ENCODE measurements at regions not wholly inside any gene's neighbourhood (a gene's known extent, or its start where the extent isn't known, plus 50 kb on each side); places are given as distances from the start of the nearest gene placed in this dataset.

DNA sequence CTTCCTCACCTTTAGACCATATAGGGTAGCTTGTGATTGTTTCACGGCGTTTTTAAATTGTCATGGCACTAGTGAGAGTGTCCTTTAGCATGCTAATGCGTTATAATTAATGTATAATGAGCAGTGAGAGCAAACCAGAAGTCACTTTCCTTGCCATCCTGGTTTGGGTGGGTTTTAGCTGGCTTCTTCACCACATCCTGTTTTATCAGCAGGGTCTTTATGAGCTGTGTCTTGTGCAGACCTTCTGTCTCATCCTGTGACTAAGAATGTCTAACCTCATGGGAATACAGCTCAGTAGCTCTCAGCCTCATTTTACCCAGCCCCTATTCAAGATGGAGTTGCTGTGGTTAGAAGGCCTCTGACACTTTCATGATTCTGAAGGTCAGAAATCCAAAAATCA, 370.9 kb upstream of the RBFOX1 start:
- Histone ChIP-seq H3K4me3 (ENCODE audit: low read depth in 1 of 2, low read length in 2 of 2) (no peak overlapping the region), H3K27me3 (ENCODE audit: control insufficient read depth in 1 of 2, insufficient read depth in 2 of 2, low read length in 2 of 2) (no peaks in the 10 kb centered on the region), H3K9ac (ENCODE audit: low read depth in 1 of 2, low read length in 2 of 2) (no peak overlapping the region), H3K36me3 (ENCODE audit: control insufficient read depth in 1 of 2, insufficient read depth in 2 of 2, low read length in 2 of 2) (no peaks in the 10 kb centered on the region), H3K27ac (ENCODE audit: low read depth, low read length) (no peak overlapping the region), H3K4me1 (ENCODE audit: control insufficient read depth in 1 of 2, insufficient read depth in 2 of 2, low read length in 2 of 2) (no peaks in the 10 kb centered on the region), H3K9me3 (ENCODE audit: control insufficient read depth in 1 of 2, low read length in 2 of 2) (peaks cover 0 to 6% of the 10 kb centered on the region in 2 donors)

DNA sequence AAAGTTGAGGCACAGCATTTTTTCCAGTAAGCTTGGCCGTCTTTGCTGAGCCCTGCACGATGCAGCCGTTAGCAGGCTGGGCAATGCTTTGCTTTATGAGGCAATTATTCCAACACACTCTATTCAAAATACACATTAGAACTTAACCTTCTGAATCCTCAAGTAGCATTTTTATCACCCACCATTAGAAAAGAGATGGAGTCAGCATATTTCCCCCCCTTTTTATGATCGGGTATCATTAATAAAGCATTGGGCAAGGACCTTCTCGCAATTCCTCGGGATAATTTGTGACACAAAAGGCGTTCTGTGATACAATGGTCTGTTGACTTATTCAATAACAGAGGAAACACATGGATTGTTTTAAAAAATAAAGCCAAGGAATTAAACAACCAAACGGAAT, 374.5 kb upstream of the RBFOX1 start:
- Histone ChIP-seq H3K27me3 (ENCODE audit: control insufficient read depth in 1 of 2, insufficient read depth in 2 of 2, low read length in 2 of 2) (no peaks in the 10 kb centered on the region), H3K4me1 (ENCODE audit: control insufficient read depth in 1 of 2, insufficient read depth in 2 of 2, low read length in 2 of 2) (no peaks in the 10 kb centered on the region), H3K9ac (ENCODE audit: low read depth in 1 of 2, low read length in 2 of 2) (no peak overlapping the region), H3K9me3 (ENCODE audit: control insufficient read depth in 1 of 2, low read length in 2 of 2) (peaks cover 0 to 3% of the 10 kb centered on the region in 2 donors), H3K36me3 (ENCODE audit: control insufficient read depth in 1 of 2, insufficient read depth in 2 of 2, low read length in 2 of 2) (no peaks in the 10 kb centered on the region), H3K4me3 (ENCODE audit: low read depth in 1 of 2, low read length in 2 of 2) (no peak overlapping the region), H3K27ac (ENCODE audit: low read depth, low read length) (no peak overlapping the region)

DNA sequence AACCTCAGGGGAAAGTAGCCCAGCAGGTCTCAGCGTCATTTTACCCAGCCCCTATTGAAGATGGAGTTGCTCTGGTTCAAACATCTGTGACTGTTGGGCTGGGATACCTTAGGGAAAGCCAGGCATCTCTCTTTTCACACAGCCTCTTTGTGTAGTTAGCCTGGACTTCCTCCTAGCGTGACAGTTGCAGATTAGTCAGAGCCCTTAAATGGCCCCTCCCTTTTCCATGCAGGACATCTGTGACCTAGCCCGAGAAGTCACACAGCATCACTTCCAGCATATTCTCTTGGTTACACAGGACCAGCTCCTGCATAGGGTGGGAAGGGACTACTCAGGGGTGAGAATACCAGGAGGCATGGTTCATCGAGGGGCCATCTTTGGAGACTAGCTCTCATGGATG, 375.0 kb upstream of the RBFOX1 start:
- no peak overlapping the region for H3K9ac ChIP-seq (ENCODE audit: low read depth in 1 of 2, low read length in 2 of 2)
- no peaks in the 10 kb centered on the region for H3K27me3 ChIP-seq (ENCODE audit: control insufficient read depth in 1 of 2, insufficient read depth in 2 of 2, low read length in 2 of 2)
- H3K9me3 ChIP-seq (ENCODE audit: control insufficient read depth in 1 of 2, low read length in 2 of 2) = peaks cover 0 to 3% of the 10 kb centered on the region in 2 donors
- H3K4me1 ChIP-seq (ENCODE audit: control insufficient read depth in 1 of 2, insufficient read depth in 2 of 2, low read length in 2 of 2) = no peaks in the 10 kb centered on the region
- H3K27ac ChIP-seq (ENCODE audit: low read depth, low read length) = no peak overlapping the region
- H3K36me3 ChIP-seq (ENCODE audit: control insufficient read depth in 1 of 2, insufficient read depth in 2 of 2, low read length in 2 of 2) = no peaks in the 10 kb centered on the region
- no peak overlapping the region for H3K4me3 ChIP-seq (ENCODE audit: low read depth in 1 of 2, low read length in 2 of 2)

DNA sequence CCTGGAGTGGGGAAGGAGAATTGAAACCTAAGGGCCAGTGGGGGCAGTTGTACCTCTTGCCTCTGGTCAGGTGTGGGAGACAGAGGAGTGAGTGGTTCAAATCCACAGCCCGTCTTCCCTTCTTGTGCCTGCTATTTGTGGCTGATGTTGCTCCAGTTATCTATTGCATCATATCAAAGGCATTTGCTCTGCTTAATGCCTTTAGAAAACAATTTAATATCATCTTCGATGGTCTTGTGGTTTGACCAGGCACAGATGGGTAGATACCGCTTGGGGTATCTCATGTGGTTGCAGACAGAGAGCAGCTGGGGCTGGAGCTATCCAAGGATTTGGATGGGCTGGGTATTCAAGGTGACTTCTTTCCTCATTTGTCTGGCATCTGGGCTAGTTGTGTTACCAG, 376.1 kb upstream of the RBFOX1 start:
- Histone ChIP-seq H3K36me3 (ENCODE audit: control insufficient read depth in 1 of 2, insufficient read depth in 2 of 2, low read length in 2 of 2) (no peaks in the 10 kb centered on the region), H3K4me1 (ENCODE audit: control insufficient read depth in 1 of 2, insufficient read depth in 2 of 2, low read length in 2 of 2) (no peaks in the 10 kb centered on the region), H3K4me3 (ENCODE audit: low read depth in 1 of 2, low read length in 2 of 2) (no peak overlapping the region), H3K9ac (ENCODE audit: low read depth in 1 of 2, low read length in 2 of 2) (no peak overlapping the region), H3K9me3 (ENCODE audit: control insufficient read depth in 1 of 2, low read length in 2 of 2) (peaks cover 0 to 3% of the 10 kb centered on the region in 2 donors), H3K27ac (ENCODE audit: low read depth, low read length) (no peak overlapping the region), H3K27me3 (ENCODE audit: control insufficient read depth in 1 of 2, insufficient read depth in 2 of 2, low read length in 2 of 2) (no peaks in the 10 kb centered on the region)

DNA sequence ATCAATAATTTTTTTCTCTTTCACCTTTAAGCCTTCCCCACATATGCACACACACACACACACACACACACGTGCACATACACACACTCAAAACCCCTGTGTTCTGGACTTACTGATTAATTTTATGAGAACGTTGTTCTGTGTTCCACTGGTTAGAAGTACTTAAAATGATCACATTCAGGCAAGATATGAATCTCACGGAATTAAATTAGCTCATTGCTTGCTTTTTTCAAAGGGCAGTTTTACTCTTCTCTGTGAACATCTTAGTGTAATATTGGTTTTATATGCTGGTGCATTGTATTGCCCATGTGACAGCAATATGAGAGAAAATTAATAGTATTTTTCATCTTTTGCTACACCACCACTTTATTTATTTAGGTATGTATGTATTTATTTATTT, 377.3 kb upstream of the RBFOX1 start:
- H3K27ac ChIP-seq (ENCODE audit: low read depth, low read length) = no peak overlapping the region
- H3K4me1 ChIP-seq (ENCODE audit: control insufficient read depth in 1 of 2, insufficient read depth in 2 of 2, low read length in 2 of 2) = no peaks in the 10 kb centered on the region
- H3K36me3 ChIP-seq (ENCODE audit: control insufficient read depth in 1 of 2, insufficient read depth in 2 of 2, low read length in 2 of 2) = no peaks in the 10 kb centered on the region
- no peak overlapping the region for H3K4me3 ChIP-seq (ENCODE audit: low read depth in 1 of 2, low read length in 2 of 2)
- no peak overlapping the region for H3K9ac ChIP-seq (ENCODE audit: low read depth in 1 of 2, low read length in 2 of 2)
- H3K27me3 ChIP-seq (ENCODE audit: control insufficient read depth in 1 of 2, insufficient read depth in 2 of 2, low read length in 2 of 2) = no peaks in the 10 kb centered on the region
- H3K9me3 ChIP-seq (ENCODE audit: control insufficient read depth in 1 of 2, low read length in 2 of 2) = peaks cover 0 to 3% of the 10 kb centered on the region in 2 donors

DNA sequence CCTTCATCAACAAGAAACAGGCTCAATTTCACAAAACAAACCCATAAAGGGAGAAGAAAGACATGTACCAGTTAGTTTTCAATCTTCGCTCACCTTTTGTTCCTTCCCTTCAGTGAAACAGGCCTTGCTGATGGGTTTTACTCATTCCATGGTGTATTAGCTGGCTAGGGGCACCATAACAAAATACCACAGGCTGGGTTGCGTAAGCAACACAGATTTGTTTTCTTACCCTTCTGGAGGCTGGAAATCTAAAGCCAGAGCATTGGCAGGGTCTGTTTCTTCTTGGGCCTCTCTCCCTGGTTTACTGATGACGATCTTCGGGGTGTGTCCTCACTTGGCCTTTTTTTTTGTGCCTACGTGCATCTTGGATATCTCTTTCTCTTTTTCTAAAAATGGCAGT, 383.4 kb upstream of the RBFOX1 start:
- Histone ChIP-seq H3K4me1 (ENCODE audit: control insufficient read depth in 1 of 2, insufficient read depth in 2 of 2, low read length in 2 of 2) (no peaks in the 10 kb centered on the region), H3K27me3 (ENCODE audit: control insufficient read depth in 1 of 2, insufficient read depth in 2 of 2, low read length in 2 of 2) (no peaks in the 10 kb centered on the region), H3K27ac (ENCODE audit: low read depth, low read length) (no peak overlapping the region), H3K4me3 (ENCODE audit: low read depth in 1 of 2, low read length in 2 of 2) (no peak overlapping the region), H3K36me3 (ENCODE audit: control insufficient read depth in 1 of 2, insufficient read depth in 2 of 2, low read length in 2 of 2) (no peaks in the 10 kb centered on the region), H3K9me3 (ENCODE audit: control insufficient read depth in 1 of 2, low read length in 2 of 2) (peaks cover 2 to 8% of the 10 kb centered on the region in 2 donors), H3K9ac (ENCODE audit: low read depth in 1 of 2, low read length in 2 of 2) (no peak overlapping the region)

DNA sequence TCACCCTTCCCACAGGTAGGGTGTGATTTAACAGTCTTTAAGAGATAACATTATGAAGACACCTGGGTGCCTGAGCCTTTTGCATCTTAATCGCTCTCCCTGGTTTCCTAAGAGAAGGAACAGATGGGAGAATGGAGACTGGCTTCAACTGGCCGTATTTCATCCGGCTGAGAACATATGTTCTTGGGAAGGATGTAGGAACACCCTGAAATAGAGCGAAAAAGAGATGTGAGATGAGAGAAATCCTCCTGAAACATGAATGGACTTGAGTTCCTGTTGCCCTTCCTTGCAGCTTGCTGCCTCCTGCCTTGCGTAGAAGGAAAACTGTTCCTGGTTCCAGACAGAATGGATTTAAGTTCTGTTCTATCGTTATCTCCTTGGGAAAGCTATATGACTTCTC, 385.4 kb upstream of the RBFOX1 start:
- Histone ChIP-seq H3K9ac (ENCODE audit: low read depth in 1 of 2, low read length in 2 of 2) (no peak overlapping the region), H3K9me3 (ENCODE audit: control insufficient read depth in 1 of 2, low read length in 2 of 2) (peaks cover 2 to 8% of the 10 kb centered on the region in 2 donors), H3K27ac (ENCODE audit: low read depth, low read length) (no peak overlapping the region), H3K4me1 (ENCODE audit: control insufficient read depth in 1 of 2, insufficient read depth in 2 of 2, low read length in 2 of 2) (no peaks in the 10 kb centered on the region), H3K27me3 (ENCODE audit: control insufficient read depth in 1 of 2, insufficient read depth in 2 of 2, low read length in 2 of 2) (no peaks in the 10 kb centered on the region), H3K36me3 (ENCODE audit: control insufficient read depth in 1 of 2, insufficient read depth in 2 of 2, low read length in 2 of 2) (no peaks in the 10 kb centered on the region), H3K4me3 (ENCODE audit: low read depth in 1 of 2, low read length in 2 of 2) (no peak overlapping the region)

DNA sequence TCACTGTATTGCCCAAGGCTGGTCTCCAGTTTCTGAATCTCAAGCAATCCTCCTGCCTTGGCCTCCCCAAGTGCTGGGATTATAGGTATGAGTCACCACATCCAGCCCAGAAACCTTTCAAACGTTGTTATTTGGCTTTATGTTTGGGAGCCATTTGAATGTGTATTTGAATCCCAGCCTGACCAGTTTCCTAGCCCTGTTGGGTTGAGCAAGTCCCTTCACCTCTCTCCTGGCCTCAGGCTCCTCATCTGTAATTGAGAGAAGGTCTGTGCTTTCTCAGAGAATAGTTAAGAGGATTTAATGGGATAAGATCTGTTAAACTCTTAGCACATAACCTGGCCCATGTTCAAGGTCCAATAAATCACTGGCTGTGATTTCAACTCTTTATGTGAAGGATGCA, 385.8 kb upstream of the RBFOX1 start:
- H3K27ac ChIP-seq (ENCODE audit: low read depth, low read length) = no peak overlapping the region
- no peaks in the 10 kb centered on the region for H3K27me3 ChIP-seq (ENCODE audit: control insufficient read depth in 1 of 2, insufficient read depth in 2 of 2, low read length in 2 of 2)
- H3K4me1 ChIP-seq (ENCODE audit: control insufficient read depth in 1 of 2, insufficient read depth in 2 of 2, low read length in 2 of 2) = no peaks in the 10 kb centered on the region
- H3K9ac ChIP-seq (ENCODE audit: low read depth in 1 of 2, low read length in 2 of 2) = no peak overlapping the region
- peaks cover 2 to 8% of the 10 kb centered on the region in 2 donors for H3K9me3 ChIP-seq (ENCODE audit: control insufficient read depth in 1 of 2, low read length in 2 of 2)
- no peak overlapping the region for H3K4me3 ChIP-seq (ENCODE audit: low read depth in 1 of 2, low read length in 2 of 2)
- H3K36me3 ChIP-seq (ENCODE audit: control insufficient read depth in 1 of 2, insufficient read depth in 2 of 2, low read length in 2 of 2) = no peaks in the 10 kb centered on the region

DNA sequence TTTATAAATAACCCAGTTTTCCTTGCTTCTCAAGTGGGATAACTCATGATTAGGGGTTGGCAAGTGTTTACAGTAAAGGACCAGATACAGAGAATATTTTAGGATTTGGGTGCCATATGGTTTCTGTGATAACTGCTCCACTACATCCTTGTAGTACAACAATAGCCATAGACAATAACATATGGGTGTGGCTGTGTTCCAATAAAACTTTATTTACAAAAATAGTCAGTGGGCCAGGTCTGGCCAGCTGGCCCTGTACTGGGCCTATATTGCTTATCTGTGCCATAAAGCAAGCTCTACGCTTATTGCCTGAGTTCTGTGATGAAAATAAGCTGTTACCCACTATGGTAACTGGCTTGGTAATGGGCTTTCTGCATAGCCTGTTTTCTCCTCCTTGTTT, 386.5 kb upstream of the RBFOX1 start:
- Histone ChIP-seq H3K36me3 (ENCODE audit: control insufficient read depth in 1 of 2, insufficient read depth in 2 of 2, low read length in 2 of 2) (no peaks in the 10 kb centered on the region), H3K27me3 (ENCODE audit: control insufficient read depth in 1 of 2, insufficient read depth in 2 of 2, low read length in 2 of 2) (no peaks in the 10 kb centered on the region), H3K9ac (ENCODE audit: low read depth in 1 of 2, low read length in 2 of 2) (no peak overlapping the region), H3K9me3 (ENCODE audit: control insufficient read depth in 1 of 2, low read length in 2 of 2) (peaks cover 2 to 8% of the 10 kb centered on the region in 2 donors), H3K27ac (ENCODE audit: low read depth, low read length) (no peak overlapping the region), H3K4me1 (ENCODE audit: control insufficient read depth in 1 of 2, insufficient read depth in 2 of 2, low read length in 2 of 2) (no peaks in the 10 kb centered on the region), H3K4me3 (ENCODE audit: low read depth in 1 of 2, low read length in 2 of 2) (no peak overlapping the region)

DNA sequence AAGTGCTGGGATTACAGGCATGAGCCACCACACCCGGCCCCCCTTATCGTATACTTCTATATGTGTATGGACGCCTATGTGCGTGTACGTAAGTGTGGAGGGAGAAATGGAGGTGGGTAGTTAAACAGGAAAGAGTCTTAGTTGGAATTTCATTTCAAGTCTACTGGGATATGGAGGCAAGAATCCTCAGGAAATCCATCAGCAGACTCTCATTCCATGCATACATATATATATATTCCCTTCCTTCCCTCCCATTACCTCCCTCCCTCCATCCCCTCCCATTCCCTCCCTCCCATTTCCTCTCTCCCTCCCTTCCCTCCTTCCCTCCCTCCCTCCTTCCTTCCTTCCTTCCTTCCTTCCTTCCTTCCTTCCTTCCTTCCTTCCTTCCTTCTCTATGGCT, 391.7 kb upstream of the RBFOX1 start:
- Histone ChIP-seq H3K4me1 (ENCODE audit: control insufficient read depth in 1 of 2, insufficient read depth in 2 of 2, low read length in 2 of 2) (no peaks in the 10 kb centered on the region), H3K27me3 (ENCODE audit: control insufficient read depth in 1 of 2, insufficient read depth in 2 of 2, low read length in 2 of 2) (no peaks in the 10 kb centered on the region), H3K9ac (ENCODE audit: low read depth in 1 of 2, low read length in 2 of 2) (no peak overlapping the region), H3K9me3 (ENCODE audit: control insufficient read depth in 1 of 2, low read length in 2 of 2) (peaks cover 2 to 8% of the 10 kb centered on the region in 2 donors), H3K36me3 (ENCODE audit: control insufficient read depth in 1 of 2, insufficient read depth in 2 of 2, low read length in 2 of 2) (no peaks in the 10 kb centered on the region), H3K4me3 (ENCODE audit: low read depth in 1 of 2, low read length in 2 of 2) (no peak overlapping the region), H3K27ac (ENCODE audit: low read depth, low read length) (no peak overlapping the region)

DNA sequence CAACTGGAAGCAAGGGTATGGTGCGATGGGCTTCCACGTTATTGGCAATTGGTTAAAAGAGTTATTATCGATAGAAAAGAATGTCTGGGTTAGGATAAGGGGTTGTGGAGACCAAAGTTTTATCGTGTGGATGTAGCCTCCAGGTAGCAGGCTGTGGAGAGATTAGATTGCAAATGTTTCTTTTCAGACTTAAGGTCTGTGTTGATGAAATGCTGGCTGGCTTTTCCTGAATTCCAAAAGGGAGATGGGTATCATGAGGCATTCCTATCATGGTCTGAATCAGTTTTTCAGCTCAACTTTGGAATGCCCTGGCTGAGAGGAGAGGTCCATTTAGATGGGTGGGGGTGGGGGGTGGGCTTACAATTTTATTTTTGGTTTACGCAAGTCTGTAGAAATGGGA, 395.0 kb upstream of the RBFOX1 start:
- Histone ChIP-seq H3K4me3 (ENCODE audit: low read depth in 1 of 2, low read length in 2 of 2) (no peak overlapping the region), H3K27ac (ENCODE audit: low read depth, low read length) (no peak overlapping the region), H3K36me3 (ENCODE audit: control insufficient read depth in 1 of 2, insufficient read depth in 2 of 2, low read length in 2 of 2) (no peaks in the 10 kb centered on the region)

More for the DNA sequence above, 395.0 kb upstream of the RBFOX1 start:
- H3K9ac ChIP-seq (ENCODE audit: low read depth in 1 of 2, low read length in 2 of 2) = no peak overlapping the region
- H3K9me3 ChIP-seq (ENCODE audit: control insufficient read depth in 1 of 2, low read length in 2 of 2) = peaks cover 0 to 5% of the 10 kb centered on the region in 2 donors
- H3K4me1 ChIP-seq (ENCODE audit: control insufficient read depth in 1 of 2, insufficient read depth in 2 of 2, low read length in 2 of 2) = no peaks in the 10 kb centered on the region
- H3K27me3 ChIP-seq (ENCODE audit: control insufficient read depth in 1 of 2, insufficient read depth in 2 of 2, low read length in 2 of 2) = no peaks in the 10 kb centered on the region
